KMS-11 (cell line): ENCODE measurements at regions not wholly inside any gene's neighbourhood (a gene's known extent, or its start where the extent isn't known, plus 50 kb on each side); places are given as distances from the start of the nearest gene placed in this dataset.

Experiments used
- H2AFZ ChIP-seq: fragments of 200-600 bp; sonication (generic); 2 replicates; pipeline ENCODE4 v1.6.1; 2016; ENCODE audit warnings: antibody characterized with exemption, mixed run types, low read depth
- H3K27ac ChIP-seq: fragments of 200-600 bp; sonication (generic); 2 replicates; pipeline ENCODE4 v1.6.1; 2016; ENCODE audit warnings: mild to moderate bottlenecking, mixed run types
- H3K27me3 ChIP-seq: fragments of 200-600 bp; sonication (generic); 2 replicates; pipeline ENCODE4 v1.6.1; 2017; ENCODE audit warnings: mild to moderate bottlenecking, low read depth, mixed run types, moderate library complexity; ENCODE audit not compliant: insufficient read depth
- H3K36me3 ChIP-seq: fragments of 200-600 bp; sonication (generic); 2 replicates; pipeline ENCODE4 v1.6.1; 2017; ENCODE audit warnings: mild to moderate bottlenecking, mixed run types; ENCODE audit not compliant: insufficient read depth
- H3K4me1 ChIP-seq: fragments of 200-600 bp; sonication (generic); 2 replicates; pipeline ENCODE4 v1.6.1; 2016; ENCODE audit warnings: mild to moderate bottlenecking, low read depth, mixed run types; ENCODE audit not compliant: poor library complexity, severe bottlenecking
- H3K4me2 ChIP-seq: fragments of 200-600 bp; sonication (generic); 2 replicates; pipeline ENCODE4 v1.7.0; 2016; ENCODE audit warnings: mild to moderate bottlenecking, mixed run types
- H3K4me3 ChIP-seq: fragments of 200-600 bp; sonication (generic); IDR thresholded peaks from 2 replicates; pipeline ENCODE4 v1.6.1; 2017; ENCODE audit warnings: low read depth, low read length, mixed read lengths; ENCODE audit not compliant: insufficient read depth
- H3K79me2 ChIP-seq: fragments of 200-600 bp; sonication (generic); 2 replicates; pipeline ENCODE4 v1.6.1; 2016; ENCODE audit warnings: low read depth, mixed run types; ENCODE audit not compliant: insufficient read depth
- H3K9ac ChIP-seq: fragments of 200-600 bp; sonication (generic); 2 replicates; pipeline ENCODE4 v1.6.1; 2016; ENCODE audit warnings: mild to moderate bottlenecking, mixed run types
- H4K20me1 ChIP-seq: fragments of 200-600 bp; sonication (generic); 2 replicates; pipeline ENCODE4 v1.6.1; 2016; ENCODE audit warnings: mild to moderate bottlenecking, mixed run types; ENCODE audit not compliant: insufficient read depth
- CTCF ChIP-seq: fragments of 200-600 bp; sonication (generic); conservative IDR thresholded peaks from 2 replicates; pipeline ENCODE4 v1.6.1; 2017; ENCODE audit warnings: low read depth, mild to moderate bottlenecking, antibody characterized with exemption, low read length, moderate library complexity, mixed read lengths

GRCh38 chr21:34279883-34280282 lies 83.9 kb upstream of the KCNE2 start:
- no peaks in the 10 kb centered on the region for H3K4me1 ChIP-seq
- H3K9ac ChIP-seq, result no peak overlapping the region
- no peak overlapping the region for H3K27ac ChIP-seq
- H4K20me1 ChIP-seq, result no peaks in the 10 kb centered on the region
- no peaks in the 10 kb centered on the region for H3K27me3 ChIP-seq
- TF ChIP-seq CTCF, result no peak
- no peaks in the 10 kb centered on the region for H3K79me2 ChIP-seq
- H3K36me3 ChIP-seq, result no peaks in the 10 kb centered on the region
- no peak overlapping the region for H3K4me2 ChIP-seq
- H3K4me3 ChIP-seq, result no peak overlapping the region
- no peak overlapping the region for H2AFZ ChIP-seq

GRCh38 chr21:34280389-34280795 lies 83.4 kb upstream of the KCNE2 start:
- Histone ChIP-seq H2AFZ (no peak overlapping the region), H4K20me1 (no peaks in the 10 kb centered on the region)

GRCh38 chr21:34280959-34281358 lies 82.8 kb upstream of the KCNE2 start:
- Histone ChIP-seq H2AFZ (no peak overlapping the region), H3K4me3 (no peak overlapping the region), H3K79me2 (no peaks in the 10 kb centered on the region), H3K4me2 (no peak overlapping the region), H3K4me1 (no peaks in the 10 kb centered on the region), H4K20me1 (no peaks in the 10 kb centered on the region), H3K36me3 (no peaks in the 10 kb centered on the region), H3K27me3 (no peaks in the 10 kb centered on the region), H3K27ac (no peak overlapping the region), H3K9ac (no peak overlapping the region)
- TF ChIP-seq CTCF, result no peak

More at GRCh38 chr21:34280389-34280795, 83.4 kb upstream of the KCNE2 start:
- Histone ChIP-seq H3K36me3 (no peaks in the 10 kb centered on the region), H3K4me3 (no peak overlapping the region), H3K27me3 (no peaks in the 10 kb centered on the region), H3K79me2 (no peaks in the 10 kb centered on the region), H3K27ac (no peak overlapping the region), H3K9ac (no peak overlapping the region), H3K4me2 (no peak overlapping the region), H3K4me1 (no peaks in the 10 kb centered on the region)
- no peak for TF ChIP-seq CTCF

- no peak for TF ChIP-seq CTCF
- Histone ChIP-seq H3K27ac (no peak overlapping the region), H3K79me2 (no peaks in the 10 kb centered on the region), H3K4me2 (no peak overlapping the region), H3K9ac (no peak overlapping the region), H3K4me3 (no peak overlapping the region), H3K4me1 (no peaks in the 10 kb centered on the region), H3K27me3 (no peaks in the 10 kb centered on the region), H2AFZ (no peak overlapping the region), H3K36me3 (no peaks in the 10 kb centered on the region), H4K20me1 (no peaks in the 10 kb centered on the region)
Observed at GRCh38 chr21:34282223-34282622, 81.6 kb upstream of the KCNE2 start.
